HepG2 (cell line): ENCODE measurements at regions not wholly inside any gene's neighbourhood (a gene's known extent, or its start where the extent isn't known, plus 50 kb on each side); places are given as distances from the start of the nearest gene placed in this dataset.
"Not testable (repeated sequence)": the region's sequence is repeated elsewhere in the genome, so short reads cannot be mapped to it uniquely, and the experiment has no call there.

Source experiments
- ATF4 ChIP-seq, 2 experiments: fragments of 450-650 bp in 1 of 2; sonication (generic) in 1 of 2; formaldehyde crosslinking; IDR thresholded peaks; 2 replicates each; pipeline versions ENCODE4 v1.5.0 to v1.8.0; 2020 to 2022; ENCODE audit warnings: mild to moderate bottlenecking in 1 of 2, missing genetic modification reagents in 1 of 2
- CEBPB ChIP-seq: IDR thresholded peaks from 2 replicates; pipeline ENCODE4 v1.6.1; 2011; ENCODE audit warnings: low read depth, low read length, improper control_type of control experiment, borderline replicate concordance
- EP300 ChIP-seq, 3 experiments: sonication (generic) in 1 of 3; formaldehyde crosslinking in 1 of 3; IDR thresholded peaks; 2 replicates each; pipeline versions ENCODE4 v1.5.1 to v1.6.1; 2011 to 2020; ENCODE audit warnings: low read depth in 2 of 3, low read length in 2 of 3, borderline replicate concordance in 1 of 3, improper control_type of control experiment in 1 of 3, mild to moderate bottlenecking in 1 of 3, missing genetic modification reagents in 1 of 3, moderate library complexity in 1 of 3
- KIAA2018 ChIP-seq: sonication (generic); formaldehyde crosslinking; IDR thresholded peaks from 2 replicates; pipeline ENCODE4 v1.5.0; 2020; ENCODE audit warnings: mild to moderate bottlenecking, missing genetic modification reagents, borderline replicate concordance
- NFYB ChIP-seq: sonication (generic); formaldehyde crosslinking; IDR thresholded peaks from 2 replicates; pipeline ENCODE4 v1.4.0; 2020; ENCODE audit warnings: missing genetic modification reagents
- POLR2A ChIP-seq, 2 experiments: IDR thresholded peaks; 2 replicates each; pipeline ENCODE4 v1.6.1; 2011; ENCODE audit warnings: low read depth in 2 of 2, low read length in 2 of 2, mild to moderate bottlenecking in 1 of 2, moderate library complexity in 1 of 2; ENCODE audit not compliant: insufficient read depth in 1 of 2
- RFX5 ChIP-seq: IDR thresholded peaks from 2 replicates; pipeline ENCODE4 v1.6.1; 2011; ENCODE audit warnings: low read depth, low read length, improper control_type of control experiment
- THAP8 ChIP-seq: sonication (generic); formaldehyde crosslinking; IDR thresholded peaks from 2 replicates; pipeline ENCODE4 v1.5.1; 2020; ENCODE audit warnings: missing genetic modification reagents, mild to moderate bottlenecking, borderline replicate concordance
- ZNF501 ChIP-seq: sonication (generic); formaldehyde crosslinking; IDR thresholded peaks from 2 replicates; pipeline ENCODE4 v1.5.1; 2020; ENCODE audit warnings: mild to moderate bottlenecking, moderate library complexity, missing genetic modification reagents
- ZSCAN31 ChIP-seq: sonication (generic); formaldehyde crosslinking; IDR thresholded peaks from 2 replicates; pipeline ENCODE4 v1.5.0; 2020; ENCODE audit warnings: low read depth, mild to moderate bottlenecking, missing genetic modification reagents

- TF ChIP-seq RFX5; CEBPB; ATF4 (CRISPR knock-in tag; IDR thresholded peaks at IDR 0.05); ZNF501; NFYB (CRISPR knock-in tag); EP300 (CRISPR knock-in tag; IDR thresholded peaks at IDR 0.05; ENCODE audit: borderline replicate concordance); KIAA2018; POLR2A (IDR thresholded peaks at IDR 0.05; ENCODE audit: insufficient read depth in 1 of 2, low read depth in 2 of 2, low read length in 2 of 2); THAP8 (CRISPR knock-in tag): not testable (repeated sequence)
- TF ChIP-seq EP300 (IDR thresholded peaks at IDR 0.05; ENCODE audit: low read depth in 2 of 2, low read length in 2 of 2) (peak in 1 of 2 experiments; percentile 62; a peak in 1 of 4 replicates), ZSCAN31 (peak; percentile 64; the same call in 1 of the 2 replicates)
Observed at GRCh38 chr2:234859330-234859872, 92.4 kb upstream of the SH3BP4 start.
